ENCODE measurements at regions not wholly inside any gene's neighbourhood (a gene's known extent, or its start where the extent isn't known, plus 50 kb on each side); places are given as distances from the start of the nearest gene placed in this dataset.
"Not testable (repeated sequence)": the region's sequence is repeated elsewhere in the genome, so short reads cannot be mapped to it uniquely, and the experiment has no call there.

GRCh38 chr5:125446986-125447385, 700.5 kb upstream of the ZNF608 start:
- H3K27ac ChIP-seq (ENCODE audit: low read depth, low read length), result no peak overlapping the region
- 45 to 81% (median 69%) methylated on average over 3 of the region's 3 CpGs for WGBS, 3 donors

GRCh38 chr5:125450771-125451170, 704.3 kb upstream of the ZNF608 start:
- WGBS, 3 donors, result 60 to 66% (median 61%) methylated on average over 2 of the region's 2 CpGs
- H3K27ac ChIP-seq (ENCODE audit: low read depth, low read length), result no peak overlapping the region

DNA sequence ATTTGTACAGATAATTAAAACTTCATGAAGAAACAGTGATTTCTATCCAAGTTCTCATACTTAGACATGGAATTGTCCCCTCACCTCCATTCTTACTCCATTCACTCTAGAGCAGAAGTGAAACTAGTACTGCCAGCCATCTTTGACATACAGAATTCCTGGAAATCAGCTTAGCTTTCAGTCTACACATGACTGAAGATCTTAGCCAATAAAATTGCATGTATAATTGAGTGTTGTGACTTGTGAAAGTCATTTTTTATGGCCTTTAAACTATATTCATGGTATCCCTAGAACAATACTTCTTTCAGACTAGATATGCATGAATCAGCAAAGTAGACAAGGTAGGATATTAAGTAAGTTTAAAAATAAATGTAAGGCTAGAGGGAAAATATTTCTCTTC, 705.2 kb upstream of the ZNF608 start:
- no peak overlapping the region for H3K27ac ChIP-seq (ENCODE audit: low read depth, low read length)

DNA sequence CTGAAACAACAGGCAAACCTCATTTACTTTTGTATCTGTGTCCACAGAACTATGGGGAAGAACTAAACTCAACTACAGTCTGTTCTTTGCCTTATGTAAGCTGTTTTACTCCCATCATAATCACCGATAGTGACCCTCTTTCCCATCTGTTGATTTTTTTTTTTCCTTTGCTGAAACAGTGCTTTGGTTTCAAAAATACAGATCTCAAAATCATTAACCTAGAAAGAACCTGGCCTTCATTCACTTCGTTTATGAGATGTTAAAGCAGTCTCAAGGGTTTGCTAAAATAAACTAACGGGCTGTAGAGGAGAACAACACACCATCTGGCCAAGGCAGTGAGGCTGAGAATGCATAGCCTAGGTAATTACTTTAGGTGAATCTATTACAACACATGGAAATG, 706.6 kb upstream of the ZNF608 start:
- H3K27ac ChIP-seq (ENCODE audit: low read depth, low read length), result no peak overlapping the region
- 77 to 92% (median 85%) methylated on average over 3 of the region's 3 CpGs for WGBS, 3 donors

DNA sequence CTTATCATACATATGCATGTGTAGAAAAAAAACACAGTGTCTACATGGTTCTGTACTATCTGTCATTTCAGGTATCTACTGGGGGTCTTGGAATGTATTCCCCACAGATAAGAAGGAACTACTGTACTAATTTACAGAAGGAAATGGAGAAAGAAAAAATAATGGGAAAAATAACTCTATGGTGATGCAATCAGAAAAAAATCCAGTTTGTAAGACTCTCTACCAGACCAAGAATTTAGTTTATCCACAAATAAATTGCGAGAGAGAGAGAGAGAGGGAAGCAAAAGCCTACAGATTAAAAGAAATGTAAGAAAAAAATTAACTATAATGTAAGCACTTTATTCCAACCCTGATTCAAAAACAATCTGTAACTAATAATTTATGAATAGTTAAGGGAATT, 708.6 kb upstream of the ZNF608 start:
- no peak overlapping the region for H3K27ac ChIP-seq (ENCODE audit: low read depth, low read length)
- WGBS, 3 donors, result 59 to 80% (median 70%) methylated on average over 1 of the region's 1 CpG

DNA sequence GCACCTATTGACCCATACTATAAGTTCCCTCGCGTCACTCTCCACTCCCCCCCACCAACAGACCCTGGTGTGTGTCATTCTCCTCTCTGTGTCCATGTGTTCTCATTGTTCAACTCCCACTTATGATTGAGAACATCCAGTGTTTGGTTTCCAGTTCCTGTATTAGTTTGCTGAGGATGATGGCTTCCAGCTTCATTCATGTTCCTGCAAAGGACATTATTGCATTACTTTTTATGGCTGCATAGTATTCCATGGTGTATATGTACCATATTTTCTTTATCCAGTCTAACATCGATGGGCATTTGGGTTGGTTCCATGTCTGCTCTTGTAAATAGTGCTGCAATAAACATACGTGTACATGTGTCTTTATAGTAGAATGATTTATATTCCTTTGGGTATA, 709.6 kb upstream of the ZNF608 start:
- WGBS, 3 donors, result 91 to 93% (median 92%) methylated on average over 4 of the region's 4 CpGs
- H3K27ac ChIP-seq (ENCODE audit: low read depth, low read length), result not testable (repeated sequence)

GRCh38 chr5:125457617-125458016, 711.2 kb upstream of the ZNF608 start:
- 81 to 98% (median 94%) methylated on average over 4 of the region's 4 CpGs for WGBS, 3 donors
- no peak overlapping the region for H3K27ac ChIP-seq (ENCODE audit: low read depth, low read length)

DNA sequence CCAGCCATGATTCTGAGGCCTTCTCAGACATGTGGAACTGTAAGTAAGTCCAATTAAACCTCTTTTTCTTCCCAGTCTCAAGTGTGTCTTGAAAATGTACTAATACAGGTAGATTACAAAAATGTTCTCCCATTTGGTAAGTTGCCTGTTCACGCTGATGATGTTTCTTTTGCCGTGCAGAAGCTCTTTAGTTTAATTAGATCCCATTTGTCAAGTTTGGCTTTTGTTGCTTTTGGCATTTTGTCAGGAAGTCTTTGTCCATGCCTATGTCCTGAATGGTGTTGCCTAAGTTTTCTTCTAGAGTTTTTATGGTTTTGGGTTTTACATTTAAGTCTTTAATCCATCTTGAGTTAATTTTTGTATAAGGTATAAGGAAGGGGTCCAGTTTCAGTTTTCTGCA, 712.5 kb upstream of the ZNF608 start:
- not testable (repeated sequence) for H3K27ac ChIP-seq (ENCODE audit: low read depth, low read length)
- 88 to 91% (median 88%) methylated on average over 2 of the region's 2 CpGs for WGBS, 3 donors

DNA sequence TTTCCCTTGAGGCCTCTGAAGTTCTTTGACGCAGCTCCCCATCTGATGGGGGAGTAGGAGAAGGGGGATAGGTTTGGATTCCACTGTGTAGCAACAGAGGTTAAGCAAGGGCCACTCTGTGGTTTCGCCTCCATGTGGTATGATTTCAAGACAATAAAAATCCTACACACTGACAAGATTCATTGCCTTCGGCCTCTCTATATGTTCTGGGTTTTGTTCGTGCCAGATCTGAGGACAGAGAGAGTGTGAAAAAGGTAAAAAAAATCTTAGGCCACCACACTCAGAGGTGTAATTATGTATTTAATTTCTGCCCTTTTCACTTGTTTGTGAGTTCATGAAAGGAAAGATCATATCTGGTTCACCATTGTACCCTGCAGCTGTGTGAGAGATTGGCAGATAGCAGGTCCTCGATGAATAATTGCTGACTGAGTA, 715.2 kb upstream of the ZNF608 start:
- WGBS, 3 donors, result 83 to 86% (median 85%) methylated on average over 5 of the region's 5 CpGs

DNA sequence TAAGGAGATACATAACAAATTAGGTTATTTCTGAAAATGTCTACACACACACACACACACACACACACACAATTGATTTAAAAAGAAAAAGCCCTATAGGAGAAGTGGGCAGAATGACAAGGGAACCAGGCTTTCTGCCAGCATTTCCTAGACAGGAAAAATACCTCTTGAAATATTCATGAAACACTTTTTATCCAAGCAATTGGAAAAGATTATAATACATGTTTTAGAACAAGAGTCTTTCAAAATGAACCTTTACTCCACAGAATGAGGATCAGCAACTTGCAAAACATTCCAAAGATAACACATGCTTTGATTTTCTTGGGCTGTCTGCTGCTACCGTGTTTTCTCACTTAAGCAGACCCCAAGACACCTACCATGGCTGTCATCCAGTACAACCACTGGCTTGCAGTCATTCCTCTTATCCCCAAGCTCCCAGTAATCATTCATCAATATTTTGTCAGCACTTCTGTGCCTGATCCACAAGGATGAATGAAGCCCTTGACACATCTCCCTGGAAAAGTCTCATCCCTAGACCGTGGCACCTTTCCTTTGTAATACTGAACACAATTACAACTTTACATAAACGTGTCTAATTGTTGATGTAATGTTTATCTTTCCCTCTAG, 717.1 kb upstream of the ZNF608 start:
- H3K27ac ChIP-seq (ENCODE audit: low read depth, low read length), result no peak overlapping the region
- WGBS, 3 donors, result 63 to 66% (median 64%) methylated on average over 3 of the region's 3 CpGs

More for the DNA sequence above, 715.2 kb upstream of the ZNF608 start:
- H3K27ac ChIP-seq (ENCODE audit: low read depth, low read length), result no peak overlapping the region

GRCh38 chr5:125464847-125465432, 718.5 kb upstream of the ZNF608 start:
- WGBS, 3 donors, result 77 to 87% (median 86%) methylated on average over 5 of the region's 5 CpGs
- H3K27ac ChIP-seq (ENCODE audit: low read depth, low read length), result no peak overlapping the region

DNA sequence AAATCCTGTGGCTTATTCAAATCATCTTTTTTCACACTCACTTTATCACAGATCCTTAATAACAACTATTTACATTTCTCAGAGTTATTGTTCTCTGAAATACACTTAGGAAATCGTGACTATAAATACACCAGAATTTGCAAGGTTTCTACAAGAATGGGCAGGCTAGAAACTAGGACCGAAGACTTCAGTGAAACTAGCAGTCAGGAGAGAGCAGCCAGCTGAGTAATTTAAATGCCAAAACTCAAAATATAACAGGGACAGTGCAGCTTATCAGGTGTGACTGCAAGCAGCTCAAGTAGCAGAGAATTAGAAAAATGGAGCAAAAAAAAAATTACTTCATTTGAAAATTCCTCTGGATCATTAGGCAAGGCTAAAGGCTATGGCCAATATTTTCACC, 719.3 kb upstream of the ZNF608 start:
- WGBS, 3 donors, result 58 to 76% (median 60%) methylated on average over 2 of the region's 2 CpGs
- H3K27ac ChIP-seq (ENCODE audit: low read depth, low read length), result no peak overlapping the region

GRCh38 chr5:125467222-125467621, 720.8 kb upstream of the ZNF608 start:
- H3K27ac ChIP-seq (ENCODE audit: low read depth, low read length), result no peak overlapping the region
- 94 to 97% (median 97%) methylated on average over 1 of the region's 1 CpG for WGBS, 3 donors

GRCh38 chr5:125470280-125470902, 724.0 kb upstream of the ZNF608 start:
- WGBS, 3 donors, result 74 to 89% (median 81%) methylated on average over 2 of the region's 2 CpGs
- no peak overlapping the region for H3K27ac ChIP-seq (ENCODE audit: low read depth, low read length)

GRCh38 chr5:125476901-125477585, 730.6 kb upstream of the ZNF608 start:
- H3K27ac ChIP-seq (ENCODE audit: low read depth, low read length), result no peak overlapping the region
- 67 to 80% (median 76%) methylated on average over 3 of the region's 3 CpGs for WGBS, 3 donors

GRCh38 chr5:125477586-125477975, 731.1 kb upstream of the ZNF608 start:
- no peak overlapping the region for H3K27ac ChIP-seq (ENCODE audit: low read depth, low read length)
- WGBS, 3 donors, result 76 to 91% (median 85%) methylated on average over 1 of the region's 1 CpG

DNA sequence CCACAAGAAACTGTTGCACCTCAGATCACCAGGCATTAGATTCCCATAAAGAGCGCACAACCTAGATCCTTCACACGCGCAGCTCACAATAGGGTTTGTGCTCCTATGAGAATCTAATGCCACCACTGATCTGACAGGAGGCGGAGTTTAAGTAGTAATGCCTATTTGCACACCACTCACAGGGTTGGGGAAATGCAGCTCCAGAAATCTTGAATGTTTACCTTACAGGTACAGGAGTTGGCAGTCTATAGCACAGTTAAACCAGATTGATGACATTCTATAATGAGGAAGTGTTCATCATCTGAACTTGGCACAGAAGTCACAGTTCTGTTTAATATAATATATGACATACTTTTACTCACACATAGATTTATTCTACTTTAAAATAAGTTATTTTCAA, 732.2 kb upstream of the ZNF608 start:
- no peak overlapping the region for H3K27ac ChIP-seq (ENCODE audit: low read depth, low read length)
- WGBS, 3 donors, result 95 to 98% (median 98%) methylated on average over 4 of the region's 4 CpGs

DNA sequence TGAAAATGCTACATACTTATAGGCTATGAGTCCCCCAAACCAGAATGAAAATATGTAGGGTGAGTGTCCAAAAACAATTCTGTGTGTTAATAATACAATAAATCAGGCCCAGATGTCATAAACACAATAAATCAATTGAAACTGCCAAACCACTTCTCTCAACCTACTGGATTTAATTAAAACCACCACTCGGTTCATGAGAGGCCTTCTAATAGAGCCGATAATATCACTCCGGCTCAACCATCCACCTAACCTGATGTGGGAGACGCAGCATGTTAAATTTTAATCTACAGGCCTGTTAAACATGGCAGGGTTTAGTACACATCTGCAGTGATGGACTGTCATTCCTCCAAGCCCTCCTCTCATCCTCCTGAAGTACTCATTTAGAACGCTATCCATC, 734.5 kb upstream of the ZNF608 start:
- WGBS, 3 donors, result 73 to 84% (median 73%) methylated on average over 5 of the region's 5 CpGs
- H3K27ac ChIP-seq (ENCODE audit: low read depth, low read length), result no peak overlapping the region
